Inflammatory macrophage treated with lipopolysaccharide for 1 hour (primary cell): ENCODE measurements at regions not wholly inside any gene's neighbourhood (a gene's known extent, or its start where the extent isn't known, plus 50 kb on each side); places are given as distances from the start of the nearest gene placed in this dataset.

ENCODE experiments used
- DNase-seq, 2 donors: peaks; one replicate each; pipeline ENCODE4 v3.0.0-alpha.2; 2020 to 2022

DNA sequence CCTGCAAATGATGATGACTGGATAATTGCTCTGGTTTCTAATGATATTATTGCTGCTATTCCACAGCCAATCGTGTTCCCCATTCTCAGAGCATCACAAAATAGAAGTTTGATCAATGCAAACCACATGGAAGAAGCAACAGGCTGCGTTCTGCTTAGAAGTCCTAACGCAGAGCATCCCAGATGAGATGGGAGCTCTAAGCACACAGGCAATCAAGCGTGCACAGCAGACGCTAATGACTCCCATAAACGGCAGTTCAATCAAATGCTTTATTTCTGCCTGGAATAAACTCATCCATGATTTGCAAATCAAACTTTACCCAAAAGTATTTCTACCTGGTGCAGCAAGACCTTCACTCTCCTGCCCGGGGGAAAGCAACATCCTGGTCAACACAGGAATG, 304.2 kb downstream of the FBXO15 start:
- DNase-seq, result no peak

DNA sequence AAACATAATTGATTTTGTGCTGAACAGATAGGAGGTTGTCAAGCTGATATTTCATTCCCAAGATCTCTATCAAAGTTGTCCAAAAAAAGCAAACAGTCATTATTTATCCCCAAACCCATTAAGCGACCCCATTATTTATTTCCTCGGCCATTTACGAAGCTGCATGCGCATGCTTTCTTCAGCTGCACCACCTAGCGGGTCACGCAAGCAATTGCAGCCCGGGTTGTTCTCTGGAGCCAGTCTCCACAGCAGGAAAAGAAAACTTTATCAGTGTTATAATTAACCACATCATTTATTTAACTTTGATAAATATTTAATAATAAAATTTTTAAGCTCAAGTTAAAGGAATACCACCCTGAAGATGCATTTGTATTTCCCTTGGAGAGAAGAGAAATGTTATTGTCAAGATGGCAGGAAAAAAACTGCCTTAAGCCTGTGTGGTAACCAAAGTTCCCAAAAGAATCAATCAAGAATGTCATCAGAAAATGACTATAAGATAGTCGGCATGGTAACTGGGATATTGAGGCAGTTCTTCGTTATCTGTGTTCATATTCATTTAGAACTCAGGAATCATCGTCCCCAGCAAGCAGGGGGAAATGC, 304.7 kb downstream of the FBXO15 start:
- DNase-seq, result peak; percentile 13 to 65

DNA sequence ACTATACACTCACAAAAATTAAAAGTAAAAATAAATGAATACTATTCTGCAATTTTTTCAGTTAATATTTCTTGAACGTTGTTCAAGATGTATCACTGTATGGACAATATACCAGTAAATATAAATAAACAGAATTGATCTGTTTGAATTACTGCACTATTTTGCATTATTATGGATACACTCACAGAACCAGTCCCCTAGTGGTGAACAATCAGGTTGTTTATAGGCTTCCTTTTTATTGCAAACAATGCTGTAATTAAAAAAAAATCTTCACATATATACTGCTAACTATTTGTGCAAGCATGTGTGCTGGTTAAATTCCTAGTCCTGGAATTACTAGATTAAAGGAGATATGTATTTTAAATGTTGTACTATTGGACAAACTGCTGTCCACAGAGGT, 306.0 kb downstream of the FBXO15 start:
- DNase-seq, result no peak

DNA sequence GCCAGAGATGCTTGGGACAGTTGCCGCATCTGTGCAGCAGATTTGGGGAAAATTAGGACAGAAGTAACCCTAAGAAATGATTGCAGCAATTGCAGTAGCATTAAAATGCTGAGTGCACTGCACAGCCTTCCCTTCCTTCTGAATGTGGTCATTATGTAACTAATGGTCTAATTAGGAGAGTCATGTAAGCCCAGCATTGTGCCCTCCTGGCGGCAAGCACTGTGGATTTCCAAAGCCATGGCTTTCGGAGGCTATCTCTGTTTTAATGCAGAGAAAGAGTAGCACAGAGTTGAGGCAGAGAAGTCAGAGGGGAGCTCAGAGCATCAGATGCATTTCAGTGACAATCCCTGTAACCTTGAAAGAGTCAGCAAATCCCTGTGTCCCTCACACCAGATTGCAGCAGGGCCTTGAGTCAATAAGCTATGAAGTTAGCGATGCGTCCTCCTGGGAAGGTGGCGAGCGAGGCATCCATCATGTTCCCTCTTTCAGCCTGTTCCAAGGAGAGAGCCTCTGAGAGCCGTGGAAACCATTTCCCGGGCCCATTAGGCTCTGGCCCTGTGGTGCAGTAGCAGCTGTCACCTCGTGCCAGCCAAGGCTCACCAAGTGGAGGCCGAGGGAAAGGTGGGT, 307.2 kb downstream of the FBXO15 start:
- DNase-seq, result no peak

DNA sequence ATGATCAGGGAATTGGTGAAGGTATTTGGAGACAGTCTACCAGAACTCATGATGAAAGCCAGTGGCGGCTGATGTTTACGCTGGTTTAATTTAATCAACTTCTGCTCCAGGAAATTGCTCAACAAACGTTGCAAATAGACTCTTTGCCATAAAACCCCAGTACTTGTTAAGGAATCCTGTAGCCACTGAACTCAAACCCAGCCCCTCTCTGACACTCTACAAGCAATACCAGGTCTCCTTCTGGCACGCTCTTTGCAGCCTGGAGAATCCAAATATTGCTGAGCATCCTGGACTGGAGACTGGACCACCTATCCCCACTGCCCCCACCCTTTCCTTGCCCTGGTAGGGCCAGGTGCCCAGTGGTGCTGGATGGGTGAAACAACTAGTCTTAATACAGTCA, 308.2 kb downstream of the FBXO15 start:
- no peak for DNase-seq

DNA sequence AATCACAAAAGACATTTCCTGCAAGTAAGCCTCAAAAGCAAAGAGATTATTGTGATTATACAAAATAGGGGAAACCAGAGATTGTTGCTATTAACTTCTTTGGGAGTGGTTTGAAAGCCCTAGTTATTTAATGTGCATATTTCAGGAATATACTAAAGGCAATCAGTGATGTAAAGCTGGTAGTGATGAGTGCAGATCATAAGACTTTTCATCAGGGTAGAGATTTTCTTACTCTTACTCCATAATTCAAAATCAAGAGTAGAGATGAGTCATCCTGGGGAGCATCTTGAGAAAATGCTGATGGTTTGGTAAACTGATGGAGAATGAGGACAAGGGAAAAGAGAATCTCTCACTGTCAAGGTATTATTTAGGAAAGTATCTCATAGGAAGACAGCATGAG, 309.5 kb downstream of the FBXO15 start:
- DNase-seq, result no peak

DNA sequence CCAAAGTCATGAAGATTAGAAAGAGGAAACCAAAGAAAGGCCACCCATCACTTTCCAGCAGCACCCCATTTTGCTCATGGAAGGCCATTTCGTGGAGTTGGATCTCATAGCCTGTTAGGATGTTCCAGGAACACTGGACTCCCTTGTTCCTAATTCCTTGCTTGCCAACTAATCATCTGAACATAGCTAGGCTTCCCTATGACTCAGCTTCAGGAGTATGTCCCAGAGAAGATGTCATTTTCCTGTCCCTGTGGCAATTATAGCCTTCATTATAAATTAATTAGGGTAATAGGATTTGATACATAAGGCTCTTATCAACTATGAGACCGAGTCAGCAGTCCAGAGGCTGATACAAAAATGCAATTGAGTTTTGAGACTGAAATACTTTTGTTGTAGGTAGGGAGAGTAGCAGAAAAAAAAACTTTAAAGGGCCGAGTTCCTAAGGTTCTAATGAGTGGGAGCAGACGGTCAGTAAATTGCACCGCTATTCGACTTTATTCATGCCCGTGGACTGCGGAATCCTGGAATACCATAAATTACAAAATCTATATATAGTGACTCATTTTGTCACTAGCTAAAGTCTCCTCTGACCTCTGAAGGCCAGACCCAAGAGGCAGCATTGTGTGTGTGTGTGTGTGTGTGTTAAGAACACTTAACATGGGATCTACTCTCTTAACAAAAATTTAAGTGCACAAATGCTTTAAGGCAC, 311.8 kb downstream of the FBXO15 start:
- DNase-seq, result no peak

DNA sequence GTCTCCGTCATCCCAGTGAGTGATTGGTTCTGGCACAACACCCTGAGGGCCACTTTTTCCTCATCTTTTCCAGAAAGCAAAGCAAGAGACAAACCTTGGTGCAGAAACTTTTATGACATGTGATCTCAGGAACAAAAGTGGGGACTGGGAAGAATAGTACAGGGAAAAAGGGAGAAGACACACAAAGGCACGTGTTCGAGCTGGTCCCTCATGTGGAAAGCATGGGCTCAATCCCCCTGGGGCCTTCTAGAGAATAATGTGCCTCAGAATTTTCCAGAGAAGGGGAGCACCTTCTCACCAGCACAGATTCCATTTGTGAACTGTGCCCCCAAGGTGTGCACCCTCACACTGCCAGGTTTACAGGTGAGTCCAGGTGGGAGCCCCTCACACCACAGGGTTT, 312.6 kb downstream of the FBXO15 start:
- DNase-seq, result no peak

DNA sequence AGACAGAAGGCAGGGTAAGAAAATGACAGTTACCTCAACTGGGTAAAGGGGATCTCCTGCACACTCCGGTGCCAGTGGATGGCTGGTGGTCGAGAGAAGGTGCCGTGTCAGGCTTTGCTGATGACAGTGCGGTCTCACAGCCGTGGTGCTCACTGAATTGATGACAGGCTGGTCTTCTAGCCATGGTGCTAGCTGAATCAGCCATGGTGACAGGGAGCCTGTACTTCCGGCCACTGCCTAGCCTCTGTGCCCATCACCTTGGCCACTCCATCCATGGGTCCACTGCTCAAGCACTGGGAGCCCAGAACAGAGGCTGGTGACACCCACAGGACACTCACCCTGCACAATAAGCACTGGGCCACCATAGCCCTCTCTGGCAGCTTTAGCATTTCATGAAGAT, 315.9 kb downstream of the FBXO15 start:
- DNase-seq, result no peak

DNA sequence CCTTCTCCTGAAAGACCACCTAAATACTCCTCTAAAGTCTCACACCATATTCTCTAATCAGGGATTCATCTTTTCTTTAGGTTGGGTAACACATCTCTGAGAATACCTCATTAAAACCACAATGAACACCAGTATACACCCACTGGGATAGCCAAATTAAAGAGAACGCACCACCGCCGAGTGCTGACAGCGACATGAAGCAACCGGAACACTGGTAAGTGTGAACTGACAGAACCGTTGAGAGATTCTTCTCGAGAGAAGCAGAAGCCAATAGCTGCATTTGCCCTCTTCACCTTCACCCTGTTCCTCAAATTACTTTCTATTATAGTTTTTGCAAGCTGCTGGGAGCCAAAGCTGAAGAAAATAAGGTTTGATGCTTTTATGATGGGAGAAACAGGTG, 318.5 kb downstream of the FBXO15 start:
- DNase-seq, result no peak

DNA sequence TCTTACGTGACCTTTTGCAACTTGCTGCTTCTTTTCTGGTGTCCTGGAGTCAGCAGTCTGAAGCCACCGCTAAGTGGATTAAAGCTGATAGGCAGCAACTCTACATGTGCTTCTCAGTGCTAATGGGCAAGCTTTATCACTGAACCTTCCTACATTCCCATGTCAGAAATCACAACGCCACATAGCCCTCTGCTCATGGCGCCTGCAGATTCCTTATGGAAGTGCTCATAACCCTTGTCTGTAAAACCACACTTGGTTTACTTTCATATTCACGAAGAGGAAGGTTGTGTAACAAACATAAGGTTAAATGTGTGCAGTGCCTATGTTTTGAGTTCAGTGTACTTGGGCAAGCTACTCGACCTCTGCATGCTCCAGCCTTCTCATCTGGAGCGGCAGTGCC, 319.8 kb downstream of the FBXO15 start:
- no peak for DNase-seq

DNA sequence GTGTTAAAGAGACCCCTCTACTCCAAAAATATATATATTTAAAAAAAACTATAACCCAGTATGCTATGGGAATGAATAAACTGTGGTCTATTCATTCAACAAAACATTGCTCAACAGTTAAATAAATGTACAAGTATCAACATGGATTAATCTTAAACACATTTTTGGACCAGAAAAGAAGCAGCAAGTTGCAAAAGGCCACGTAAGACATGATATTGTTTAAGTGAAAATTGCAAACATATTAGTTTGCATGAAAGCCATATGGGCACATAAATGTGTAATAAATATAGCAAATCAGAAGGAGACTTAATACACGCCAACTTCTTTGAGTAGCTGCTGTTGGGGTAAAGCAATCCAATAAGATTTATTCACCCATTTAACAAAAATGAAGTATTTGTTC, 321.5 kb downstream of the FBXO15 start:
- no peak for DNase-seq

DNA sequence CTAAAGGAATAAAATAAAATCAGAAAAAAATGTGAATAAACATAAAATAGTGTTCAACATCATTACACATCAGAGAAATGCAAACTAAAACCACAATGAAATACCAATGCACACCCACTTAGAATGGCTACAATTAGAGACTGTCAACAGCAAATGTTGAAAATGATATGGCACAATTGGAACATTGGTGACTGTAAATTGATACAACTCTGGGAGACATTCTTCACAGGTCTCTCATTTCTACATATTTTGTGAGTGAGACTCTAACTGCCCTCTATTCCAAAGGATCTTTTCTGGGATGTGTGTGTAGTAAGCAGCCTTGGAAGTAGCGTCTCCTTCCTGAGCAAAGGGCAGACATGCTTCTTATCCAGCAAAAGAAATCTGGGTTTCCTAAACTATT, 323.0 kb downstream of the FBXO15 start:
- no peak for DNase-seq

DNA sequence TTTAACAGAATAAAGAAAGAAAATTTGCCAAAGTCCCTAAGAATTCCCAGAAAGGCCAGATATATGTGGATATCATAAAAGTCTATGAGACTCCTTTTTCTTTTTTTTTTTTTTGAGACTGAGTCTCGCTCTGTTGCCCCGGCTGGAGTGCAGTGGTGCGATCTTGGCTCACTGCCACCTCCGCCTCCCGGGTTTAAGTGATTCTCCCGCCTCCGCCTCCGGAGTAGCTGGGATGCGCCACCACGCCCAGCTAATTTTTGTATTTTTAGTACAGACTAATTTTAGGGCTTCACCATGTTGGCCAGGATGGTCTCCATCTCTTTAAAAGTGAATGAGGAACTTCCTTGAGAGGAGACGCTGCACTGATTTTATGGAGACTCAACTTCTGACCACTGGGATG, 335.2 kb downstream of the FBXO15 start:
- DNase-seq, result no peak

DNA sequence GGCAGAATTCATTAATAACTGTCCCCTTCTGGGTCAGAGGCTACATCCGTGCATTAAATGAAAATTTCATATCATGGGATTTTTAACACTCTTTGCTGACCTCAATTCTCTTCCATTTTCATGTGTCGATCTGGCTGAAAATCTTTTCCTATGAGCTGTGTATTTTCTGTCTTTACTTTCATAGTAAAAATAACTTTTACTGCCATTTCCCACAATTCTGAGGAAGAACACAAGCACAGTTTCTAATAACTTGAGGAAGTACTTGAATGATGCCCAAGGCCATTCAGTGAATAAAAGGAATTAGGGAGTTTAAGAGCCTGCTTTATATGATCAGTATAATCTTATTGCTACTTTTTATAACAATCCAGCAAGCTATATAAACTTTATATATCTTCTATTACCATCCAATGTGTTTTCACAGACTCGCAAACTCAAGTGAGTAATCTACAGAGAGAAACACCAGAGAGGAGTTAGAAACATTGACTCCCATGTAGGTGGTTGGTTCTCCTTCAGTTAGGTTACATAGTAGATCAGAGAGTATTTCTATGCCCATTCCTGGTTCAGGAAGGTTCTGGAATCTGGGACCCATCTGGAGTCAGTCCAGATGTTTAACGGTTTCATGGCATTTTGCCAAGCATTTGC, 340.0 kb downstream of the FBXO15 start:
- DNase-seq, result no peak

DNA sequence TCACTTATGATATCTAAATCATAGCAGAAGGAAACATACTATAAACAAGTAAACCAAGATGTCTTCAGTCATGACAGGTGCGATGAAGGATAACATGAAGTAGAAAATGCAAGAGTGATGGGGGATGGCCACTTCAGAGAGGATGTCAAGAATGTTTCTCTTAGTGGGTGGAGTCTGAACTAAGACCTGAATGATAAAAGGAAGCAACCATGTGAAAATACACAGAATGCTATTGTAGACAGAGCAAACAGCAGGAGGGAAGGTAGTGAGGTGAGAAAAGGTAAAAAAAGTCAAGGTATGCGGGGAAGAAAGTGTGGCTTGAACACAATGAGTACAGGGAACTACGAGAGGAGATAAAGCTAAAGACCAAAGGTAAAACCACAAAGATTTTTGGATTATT, 341.6 kb downstream of the FBXO15 start:
- no peak for DNase-seq

DNA sequence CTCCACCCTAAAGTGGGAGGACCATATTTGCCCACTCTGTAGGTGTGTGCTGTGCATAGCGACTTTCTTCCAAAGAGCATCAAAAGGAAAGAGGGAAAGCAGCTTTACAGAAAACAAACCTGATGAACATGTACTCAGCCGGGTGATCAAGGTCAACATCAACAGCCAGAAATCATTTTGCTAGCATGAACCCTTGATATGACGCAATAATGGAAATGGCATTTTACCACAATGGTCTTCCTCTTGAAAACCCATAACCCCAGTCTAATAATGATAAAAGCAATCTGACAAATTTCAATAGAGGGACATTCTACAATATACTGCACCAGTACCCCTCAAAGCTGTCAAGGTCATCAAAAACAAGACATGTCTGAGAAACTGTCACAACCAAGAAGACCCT, 350.2 kb downstream of the FBXO15 start:
- no peak for DNase-seq

DNA sequence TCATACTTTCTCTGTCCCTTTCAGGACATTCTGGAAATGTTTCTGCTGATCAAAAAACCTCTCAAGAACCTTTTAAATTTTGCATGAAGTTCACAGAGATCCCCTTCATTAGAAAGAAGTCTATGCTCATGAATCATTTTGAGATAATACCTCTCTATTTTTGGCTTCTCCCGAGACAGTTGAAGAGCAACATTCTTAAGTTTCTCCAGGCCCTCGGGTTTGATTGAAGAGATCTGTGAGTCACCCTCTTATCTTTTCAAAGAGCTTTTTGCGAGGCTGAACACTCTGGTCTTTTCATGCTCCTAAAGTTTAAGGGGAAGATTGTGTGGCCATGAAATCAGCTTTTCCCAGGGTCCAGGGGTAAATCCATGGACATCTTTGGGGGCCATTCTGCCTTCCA, 354.2 kb downstream of the FBXO15 start:
- no peak for DNase-seq

DNA sequence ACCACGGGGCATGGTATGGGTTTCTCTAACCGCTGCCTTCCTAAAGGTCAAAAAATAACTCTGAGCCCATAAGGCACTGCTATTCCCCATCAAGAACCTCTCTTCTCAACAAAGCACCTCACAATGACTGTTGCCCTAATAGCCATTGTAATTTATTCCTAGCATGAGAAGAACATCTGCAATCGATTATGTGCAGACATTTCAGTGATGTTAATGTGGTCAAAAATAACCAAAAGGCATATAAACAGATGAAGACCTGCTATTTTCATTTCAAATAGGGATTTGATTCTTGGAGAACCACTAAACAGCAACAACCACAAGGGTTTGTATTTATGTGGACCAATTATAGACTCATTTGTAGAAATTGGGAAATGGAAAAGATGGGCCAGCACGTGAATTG, 356.6 kb downstream of the FBXO15 start:
- DNase-seq, result no peak

DNA sequence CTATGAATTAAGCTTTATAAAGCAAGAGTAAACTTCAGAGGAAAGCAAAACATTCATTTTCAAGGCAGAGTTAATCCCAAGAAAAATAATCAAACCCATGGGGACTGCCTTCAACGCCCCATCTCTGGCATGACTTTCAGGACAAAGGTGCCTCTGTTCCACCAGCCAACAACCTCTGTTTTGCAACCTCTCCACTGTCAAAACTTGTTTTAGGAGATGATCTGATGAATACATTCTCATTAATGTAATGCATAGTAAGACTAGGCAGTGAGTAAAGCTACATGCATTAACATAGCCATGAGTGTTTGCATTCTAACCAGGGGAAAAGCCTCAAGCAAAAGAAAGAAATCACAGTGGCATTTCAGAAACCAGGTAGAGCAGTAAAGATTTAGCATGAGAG, 357.0 kb downstream of the FBXO15 start:
- no peak for DNase-seq

DNA sequence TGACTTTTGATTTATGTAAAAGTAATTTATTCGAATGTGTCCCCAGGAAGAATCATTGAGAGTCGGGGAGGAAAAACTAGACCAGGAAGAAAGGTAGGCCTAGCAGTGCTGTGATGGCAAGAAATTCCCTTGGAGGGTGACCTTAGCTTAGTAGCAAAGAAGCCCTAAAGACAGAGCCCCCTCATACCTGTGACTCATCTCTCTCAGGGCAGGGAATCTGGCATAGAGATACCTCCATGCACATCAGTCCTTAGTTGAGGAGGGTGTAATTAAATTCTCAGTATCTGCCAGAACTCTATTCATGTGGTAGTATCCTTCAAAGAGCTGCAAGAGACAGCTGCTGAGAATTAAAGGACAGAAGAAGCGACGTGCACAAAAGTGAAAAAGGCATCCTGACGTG, 360.3 kb downstream of the FBXO15 start:
- no peak for DNase-seq

DNA sequence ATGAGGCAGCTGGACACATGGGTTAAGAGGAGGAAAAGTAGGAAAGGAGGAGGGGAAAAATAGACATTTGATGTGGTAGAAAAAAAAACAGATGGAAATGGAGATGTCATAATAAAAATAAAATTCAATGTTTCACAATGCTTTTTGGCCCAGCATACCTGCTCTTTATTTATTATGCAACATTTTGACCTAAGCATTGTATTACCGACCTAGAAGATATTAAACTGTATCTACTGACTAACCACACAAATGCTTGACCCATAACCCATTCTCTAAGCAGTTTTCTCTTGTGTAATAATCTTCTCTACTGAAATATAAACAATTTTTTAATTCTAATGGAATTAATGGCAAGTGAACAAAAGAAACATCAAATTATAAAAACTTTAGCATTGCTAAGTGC, 362.3 kb downstream of the FBXO15 start:
- no peak for DNase-seq

DNA sequence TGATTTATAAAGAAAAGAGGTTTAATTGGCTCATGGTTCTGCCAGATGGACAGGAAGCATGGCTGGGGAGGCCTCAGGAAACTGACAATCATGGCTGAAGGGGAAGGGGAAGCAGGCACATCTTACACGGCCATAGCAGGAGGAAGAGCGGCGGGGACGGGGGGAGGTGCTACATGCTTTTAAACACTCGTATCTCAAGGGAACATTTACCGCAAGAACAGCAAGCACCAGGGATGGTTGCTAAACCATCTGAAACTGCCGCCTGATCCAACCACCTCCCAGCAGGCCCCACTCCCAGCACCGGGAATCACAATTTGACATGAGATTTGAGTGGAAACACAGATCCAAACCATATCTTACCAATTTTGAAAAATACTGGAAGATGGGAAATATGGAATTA, 362.8 kb downstream of the FBXO15 start:
- no peak for DNase-seq

DNA sequence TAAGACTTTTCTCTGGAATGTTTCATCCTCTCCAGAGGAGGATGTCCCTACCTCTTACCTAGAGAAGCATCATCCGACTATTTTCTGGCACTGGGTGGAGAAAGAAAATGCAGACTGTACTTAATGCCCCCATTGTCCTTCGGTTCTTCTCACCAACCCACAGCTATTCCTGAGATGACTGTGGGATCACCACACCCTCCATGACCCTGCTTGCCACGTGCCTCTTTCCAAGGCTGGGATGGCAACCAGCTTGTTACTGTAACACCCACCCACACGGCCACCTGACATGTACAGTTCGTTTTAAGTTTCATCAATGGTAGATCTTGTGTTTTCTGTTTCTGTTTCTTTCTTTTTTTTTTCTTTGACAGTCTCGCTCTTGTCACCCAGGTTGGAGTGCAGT, 365.2 kb downstream of the FBXO15 start:
- DNase-seq, result no peak
